ENCODE measurements at regions not wholly inside any gene's neighbourhood (a gene's known extent, or its start where the extent isn't known, plus 50 kb on each side); places are given as distances from the start of the nearest gene placed in this dataset.

DNA sequence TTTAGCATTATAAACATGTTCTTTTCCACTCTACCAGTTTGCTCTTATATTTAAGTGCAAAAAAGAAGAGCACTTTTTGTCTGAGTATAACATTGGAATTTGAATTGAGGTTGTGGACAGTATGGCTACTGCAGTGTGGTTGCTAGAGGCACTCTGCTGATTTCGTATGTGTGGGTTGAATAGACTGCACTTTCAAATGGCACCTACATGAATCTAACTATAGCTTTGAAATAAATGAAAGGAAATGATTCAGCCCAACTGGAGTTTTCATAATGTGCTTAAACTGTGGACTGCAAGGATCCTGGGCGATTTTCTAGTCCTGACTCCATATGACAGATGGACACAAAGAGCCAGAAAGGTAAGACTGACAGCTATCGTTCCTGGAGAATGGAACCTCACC is 657.6 kb upstream of the RIOK2 start:
- TF ChIP-seq TAF1 (IDR thresholded peaks at IDR 0.05; ENCODE audit: low read depth): no peak
- TF ChIP-seq, protein P1, sequence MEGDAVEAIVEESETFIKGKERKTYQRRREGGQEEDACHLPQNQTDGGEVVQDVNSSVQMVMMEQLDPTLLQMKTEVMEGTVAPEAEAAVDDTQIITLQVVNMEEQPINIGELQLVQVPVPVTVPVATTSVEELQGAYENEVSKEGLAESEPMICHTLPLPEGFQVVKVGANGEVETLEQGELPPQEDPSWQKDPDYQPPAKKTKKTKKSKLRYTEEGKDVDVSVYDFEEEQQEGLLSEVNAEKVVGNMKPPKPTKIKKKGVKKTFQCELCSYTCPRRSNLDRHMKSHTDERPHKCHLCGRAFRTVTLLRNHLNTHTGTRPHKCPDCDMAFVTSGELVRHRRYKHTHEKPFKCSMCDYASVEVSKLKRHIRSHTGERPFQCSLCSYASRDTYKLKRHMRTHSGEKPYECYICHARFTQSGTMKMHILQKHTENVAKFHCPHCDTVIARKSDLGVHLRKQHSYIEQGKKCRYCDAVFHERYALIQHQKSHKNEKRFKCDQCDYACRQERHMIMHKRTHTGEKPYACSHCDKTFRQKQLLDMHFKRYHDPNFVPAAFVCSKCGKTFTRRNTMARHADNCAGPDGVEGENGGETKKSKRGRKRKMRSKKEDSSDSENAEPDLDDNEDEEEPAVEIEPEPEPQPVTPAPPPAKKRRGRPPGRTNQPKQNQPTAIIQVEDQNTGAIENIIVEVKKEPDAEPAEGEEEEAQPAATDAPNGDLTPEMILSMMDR (IDR thresholded peaks at IDR 0.05; ENCODE audit: poor library complexity, severe bottlenecking): no peak
- TF ChIP-seq EP300 (conservative IDR thresholded peaks at IDR 0.05; ENCODE audit: poor library complexity, severe bottlenecking): no peak
- TF ChIP-seq POLR2AphosphoS5 (IDR thresholded peaks at IDR 0.05): no peak
